Activated naive CD4-positive, alpha-beta T cell treated with anti-CD3 and anti-CD28 coated beads, Interleukin-2, amount 50 U/mL, for 16 hours (primary cell): ENCODE measurements at regions not wholly inside any gene's neighbourhood (a gene's known extent, or its start where the extent isn't known, plus 50 kb on each side); places are given as distances from the start of the nearest gene placed in this dataset.

ENCODE experiments used
- DNase-seq: peaks from one replicate; pipeline ENCODE4 v3.0.0-alpha.2; 2020

GRCh38 chr20:9919271-9920014, 80.6 kb upstream of the PAK5 start:
- no peak for DNase-seq

DNA sequence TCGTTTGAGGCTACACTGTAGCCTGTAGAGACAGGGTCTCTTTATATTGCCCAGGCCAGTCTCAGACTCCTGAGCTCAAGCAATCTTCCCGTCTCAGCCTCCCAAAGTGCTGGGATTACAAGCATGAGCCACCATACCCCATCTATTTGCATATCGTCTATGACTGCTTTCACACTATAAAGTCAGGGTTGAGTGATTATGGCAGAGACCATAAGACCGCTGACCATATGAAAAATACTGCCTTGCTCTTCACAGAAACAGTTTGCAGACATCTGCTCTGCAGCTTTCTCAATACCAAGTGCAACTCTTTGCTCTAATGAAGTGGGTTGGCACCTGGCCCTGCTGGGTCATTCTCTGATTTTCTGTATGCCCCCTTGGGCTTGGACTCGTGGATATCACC, 79.5 kb upstream of the PAK5 start:
- no peak for DNase-seq

GRCh38 chr20:9916761-9917160, 77.9 kb upstream of the PAK5 start:
- no peak for DNase-seq

GRCh38 chr20:9912858-9913434, 74.1 kb upstream of the PAK5 start:
- peak; percentile 26 for DNase-seq

DNA sequence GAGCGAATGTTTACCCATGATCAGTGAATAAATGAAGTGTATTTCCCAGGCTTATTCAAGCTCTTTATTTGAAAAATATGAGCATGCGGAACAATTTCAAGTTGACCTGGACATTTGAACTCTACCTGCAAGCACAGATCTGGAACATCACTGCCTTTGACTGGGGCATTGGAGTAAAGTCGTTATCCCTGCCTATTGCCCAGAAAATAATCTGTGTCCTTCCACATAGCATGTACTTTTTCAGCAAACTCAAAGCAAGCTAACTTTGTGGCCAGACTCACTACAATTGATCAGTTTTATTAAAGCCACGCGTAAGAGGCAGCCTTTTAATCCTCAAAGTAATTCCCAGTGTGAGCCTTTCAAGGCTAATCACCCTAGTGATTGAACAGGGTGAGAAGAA, 73.4 kb upstream of the PAK5 start:
- no peak for DNase-seq

- no peak for DNase-seq
Measured at GRCh38 chr20:9911519-9911918, 72.6 kb upstream of the PAK5 start.

- no peak for DNase-seq
Measured at GRCh38 chr20:9909167-9909566, 70.3 kb upstream of the PAK5 start.

DNA sequence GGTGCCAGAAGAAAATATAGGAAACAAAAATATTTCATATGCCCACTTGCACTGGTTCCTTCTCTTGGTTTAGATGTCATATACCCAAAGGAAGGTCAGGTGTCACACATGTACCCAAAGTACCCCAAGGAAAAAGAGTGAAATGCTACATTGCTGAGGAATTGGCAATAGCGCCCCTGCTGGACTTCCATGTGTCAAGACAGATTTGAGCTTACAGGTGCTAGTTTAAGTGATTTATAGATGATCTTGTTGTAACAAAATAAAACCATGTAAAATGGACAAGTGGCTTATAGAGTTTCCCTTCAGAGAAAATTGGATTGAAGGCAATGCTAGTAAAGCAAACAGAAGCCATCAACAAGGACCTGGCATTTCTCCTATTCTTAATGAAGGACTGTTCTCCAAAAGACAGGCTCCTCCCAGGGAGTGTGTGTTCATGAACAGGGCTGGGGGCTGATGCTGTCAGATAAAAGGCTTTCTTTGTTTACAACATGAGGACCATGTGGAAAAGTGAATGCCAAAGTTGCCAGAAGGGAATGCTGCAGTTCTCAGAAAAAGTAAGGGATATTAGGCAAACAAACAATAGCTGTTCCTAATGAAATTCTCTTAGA, 64.3 kb upstream of the PAK5 start:
- no peak for DNase-seq

- DNase-seq = no peak
Measured at GRCh38 chr20:9889270-9889981, 50.5 kb upstream of the PAK5 start.
